HG03378 (cell line): ENCODE measurements at regions not wholly inside any gene's neighbourhood (a gene's known extent, or its start where the extent isn't known, plus 50 kb on each side); places are given as distances from the start of the nearest gene placed in this dataset.

Experiments
- ATAC-seq: cut with Tn5 transposase; IDR thresholded peaks from one replicate; pipeline ENCODE4 v1.9.1; 2021; ENCODE audit warnings: mild to moderate bottlenecking, moderate library complexity; ENCODE audit not compliant: unreplicated experiment

- no peak for ATAC-seq
These were observed 434.8 kb upstream of the IGFBP7 start for GRCh38 chr4:57544811-57545654.

- no peak for ATAC-seq
These were observed 394.8 kb upstream of the IGFBP7 start for GRCh38 chr4:57504797-57505530.

GRCh38 chr4:57504139-57504538, 394.0 kb upstream of the IGFBP7 start:
- ATAC-seq = no peak

- no peak for ATAC-seq
These were observed 391.5 kb upstream of the IGFBP7 start for GRCh38 chr4:57501720-57502119.

- ATAC-seq = no peak
These were observed 389.6 kb upstream of the IGFBP7 start for GRCh38 chr4:57499786-57500185.

GRCh38 chr4:57498251-57498650, 388.1 kb upstream of the IGFBP7 start:
- ATAC-seq = no peak

GRCh38 chr4:57496697-57497471, 386.7 kb upstream of the IGFBP7 start:
- no peak for ATAC-seq

- ATAC-seq = no peak
These were observed 384.6 kb upstream of the IGFBP7 start for GRCh38 chr4:57494821-57495220.

GRCh38 chr4:57492251-57492878, 382.2 kb upstream of the IGFBP7 start:
- ATAC-seq = no peak

- no peak for ATAC-seq
These were observed 381.2 kb upstream of the IGFBP7 start for GRCh38 chr4:57491388-57491787.

GRCh38 chr4:57490520-57491255, 380.5 kb upstream of the IGFBP7 start:
- ATAC-seq = no peak

- ATAC-seq = no peak
These were observed 378.4 kb upstream of the IGFBP7 start for GRCh38 chr4:57488366-57489162.

- ATAC-seq = no peak
These were observed 365.2 kb upstream of the IGFBP7 start for GRCh38 chr4:57475424-57475823.

- no peak for ATAC-seq
These were observed 355.3 kb upstream of the IGFBP7 start for GRCh38 chr4:57465321-57466056.

- no peak for ATAC-seq
These were observed 352.7 kb upstream of the IGFBP7 start for GRCh38 chr4:57462843-57463242.

GRCh38 chr4:57460967-57461366, 350.8 kb upstream of the IGFBP7 start:
- ATAC-seq = no peak

GRCh38 chr4:57448901-57449300, 338.7 kb upstream of the IGFBP7 start:
- ATAC-seq = no peak

GRCh38 chr4:57448452-57448851, 338.3 kb upstream of the IGFBP7 start:
- no peak for ATAC-seq

- ATAC-seq = no peak
These were observed 336.1 kb upstream of the IGFBP7 start for GRCh38 chr4:57446266-57446665.
